ENCODE measurements at regions not wholly inside any gene's neighbourhood (a gene's known extent, or its start where the extent isn't known, plus 50 kb on each side); places are given as distances from the start of the nearest gene placed in this dataset.

GRCh38 chrX:12010436-12010835 lies 127.8 kb upstream of the FRMPD4 start:
- TF ChIP-seq CTCF (IDR thresholded peaks at IDR 0.05) (no peak), POLR2A (IDR thresholded peaks at IDR 0.05) (no peak)

Measured in right lobe of liver (tissue), 4 donors.